Endothelial cell of hepatic sinusoid (primary cell): ENCODE measurements at regions not wholly inside any gene's neighbourhood (a gene's known extent, or its start where the extent isn't known, plus 50 kb on each side); places are given as distances from the start of the nearest gene placed in this dataset.
"Not testable (repeated sequence)": the region's sequence is repeated elsewhere in the genome, so short reads cannot be mapped to it uniquely, and the experiment has no call there.

Experiments
- in situ Hi-C: cut with HindIII; loops from 2 replicates; pipeline ENCODE4 v1.10.0; 2017; ENCODE audit warnings: low sequenced_read_pairs

DNA sequence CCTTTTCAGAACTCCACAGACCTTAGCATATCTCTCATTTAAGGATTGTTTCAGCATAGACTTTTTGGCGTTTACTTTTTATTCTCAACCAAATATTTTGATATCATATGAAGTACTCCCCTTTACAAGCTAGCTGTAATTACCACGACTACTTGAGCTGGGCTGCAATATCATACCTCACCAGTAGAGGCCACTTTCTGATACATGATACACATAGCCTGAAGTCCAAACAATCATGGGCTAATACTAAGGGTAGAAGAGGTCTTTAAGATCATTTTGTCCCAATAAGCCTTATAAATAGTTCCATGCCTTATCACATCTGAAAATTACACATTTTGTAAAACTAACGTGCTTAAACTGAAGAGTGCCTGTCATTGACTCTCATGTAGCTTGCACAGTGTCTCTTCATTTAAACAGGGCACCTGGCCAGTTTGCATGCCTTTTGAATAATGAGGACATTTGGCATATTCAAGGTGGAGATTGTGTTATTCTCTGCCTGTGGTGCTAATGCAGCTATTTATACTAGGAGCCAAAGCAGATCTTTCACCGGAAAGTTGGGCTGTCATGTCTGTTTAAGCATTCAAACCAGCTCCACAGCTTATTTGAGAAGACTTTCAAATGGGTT, 403.7 kb upstream of the ZMIZ1 start:
- in situ Hi-C loops = loop anchor here (5.0 kb wide), 1 partner anchor 527 kb away; no protein-coding TSS in a partner anchor

DNA sequence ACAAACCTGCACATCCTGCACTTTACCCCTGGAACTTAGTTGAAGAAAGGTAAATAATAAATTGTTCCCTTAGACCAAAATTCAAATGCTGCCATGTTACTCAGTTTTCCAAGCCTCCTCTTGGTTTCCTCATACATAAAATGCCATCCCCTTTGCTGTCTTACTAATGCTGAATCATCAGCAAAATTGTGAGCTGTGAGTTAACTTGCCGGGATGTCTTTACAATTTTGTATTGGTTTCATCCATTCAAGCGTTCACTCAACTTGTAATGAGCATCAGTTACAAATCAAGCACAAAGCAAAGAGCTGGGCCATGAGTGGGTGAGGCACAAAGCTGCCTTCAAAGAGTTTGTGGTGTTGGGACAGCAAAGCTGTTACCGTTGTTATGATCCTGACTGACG, 395.8 kb upstream of the ZMIZ1 start:
- in situ Hi-C loops = no loop called here

- in situ Hi-C loops = not testable (repeated sequence)
These were observed 387.6 kb upstream of the ZMIZ1 start for GRCh38 chr10:78681141-78681540.

- in situ Hi-C loops = not testable (repeated sequence)
These were observed 386.8 kb upstream of the ZMIZ1 start for GRCh38 chr10:78681986-78682385.

DNA sequence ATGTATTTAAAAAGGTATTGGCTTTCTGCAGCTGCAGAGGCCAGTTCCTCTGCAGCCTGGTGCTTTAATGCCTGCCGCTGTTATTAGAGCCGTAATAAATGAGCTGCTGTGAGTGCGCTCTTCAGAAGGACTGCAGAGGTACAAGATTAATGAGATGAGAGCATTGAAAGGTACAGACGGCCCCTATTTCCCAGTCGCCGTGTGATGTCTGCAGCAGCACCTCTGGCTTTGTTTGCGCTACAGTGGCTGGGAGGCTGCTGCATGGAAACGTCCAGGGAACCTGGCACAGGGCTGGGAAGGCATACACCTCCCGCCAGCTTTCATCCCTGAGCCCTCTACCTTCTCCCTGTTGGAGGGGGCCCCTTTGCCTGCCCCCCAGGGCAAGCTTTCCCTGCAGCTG, 383.8 kb upstream of the ZMIZ1 start:
- in situ Hi-C loops = no loop called here

DNA sequence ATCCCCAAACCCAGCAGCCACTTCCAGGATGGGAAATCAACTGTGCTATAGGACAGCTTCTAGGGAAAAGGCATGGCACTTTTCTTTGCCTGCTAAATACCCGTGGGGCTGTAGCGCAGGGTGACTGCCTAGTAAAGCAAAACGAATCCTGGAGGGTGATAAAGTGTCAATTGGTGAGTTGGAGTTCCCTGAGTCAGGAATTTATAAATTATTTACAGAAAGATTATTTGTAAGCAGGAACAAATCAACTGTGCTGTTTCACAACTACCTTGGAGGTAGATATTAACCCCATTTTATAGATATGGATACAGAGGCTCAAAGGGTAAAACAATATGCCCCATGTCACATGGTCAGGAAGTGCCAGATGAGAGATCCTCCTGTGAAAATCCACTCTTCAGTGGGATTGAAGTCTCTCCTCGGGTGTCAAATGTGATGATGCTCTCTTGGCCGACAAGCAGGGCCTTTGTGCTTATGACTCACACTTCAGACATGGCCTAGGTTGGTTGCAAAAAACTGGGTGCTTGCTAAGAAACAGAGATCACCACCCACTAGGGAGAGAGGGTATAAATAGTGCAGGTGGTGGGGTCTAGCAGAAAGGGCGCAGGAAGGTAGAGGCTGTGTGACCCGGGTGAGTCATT, 383.2 kb upstream of the ZMIZ1 start:
- in situ Hi-C loops = no loop called here

GRCh38 chr10:78686444-78687060, 382.2 kb upstream of the ZMIZ1 start:
- in situ Hi-C loops = no loop called here

GRCh38 chr10:78687626-78688025, 381.1 kb upstream of the ZMIZ1 start:
- in situ Hi-C loops = no loop called here

DNA sequence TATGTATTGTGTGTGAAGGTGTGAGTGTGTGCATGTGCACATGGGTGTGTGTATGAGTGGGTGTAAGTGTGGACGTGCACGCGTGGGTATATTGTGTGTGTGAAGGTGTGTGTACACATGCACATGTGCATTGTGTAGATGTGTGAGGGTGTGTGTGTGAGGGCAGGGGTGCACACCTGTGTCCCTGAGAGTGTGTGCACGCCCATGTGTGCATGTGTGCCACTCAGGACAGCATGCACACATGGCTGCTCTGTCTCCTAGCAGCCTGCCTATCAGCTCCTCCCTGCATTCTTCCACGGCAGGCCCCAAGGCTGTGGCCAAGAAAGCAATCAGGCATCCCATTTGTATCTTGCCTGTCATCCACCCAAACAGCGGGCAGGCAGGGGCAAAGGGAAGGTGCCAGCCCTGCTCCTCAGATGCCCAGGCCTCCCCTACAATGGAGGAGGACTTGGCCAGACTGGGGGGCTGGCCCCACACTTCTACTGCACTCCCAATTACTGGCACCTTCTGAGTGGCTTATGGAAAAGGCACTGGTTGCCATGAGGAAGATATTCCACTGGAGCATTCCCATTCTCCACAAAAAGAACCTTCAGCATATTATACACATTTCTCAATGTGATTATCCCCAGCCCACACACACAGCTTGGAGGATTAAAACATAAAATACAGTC, 380.4 kb upstream of the ZMIZ1 start:
- in situ Hi-C loops = no loop called here

- in situ Hi-C loops = no loop called here
These were observed 379.7 kb upstream of the ZMIZ1 start for GRCh38 chr10:78688901-78689583.

DNA sequence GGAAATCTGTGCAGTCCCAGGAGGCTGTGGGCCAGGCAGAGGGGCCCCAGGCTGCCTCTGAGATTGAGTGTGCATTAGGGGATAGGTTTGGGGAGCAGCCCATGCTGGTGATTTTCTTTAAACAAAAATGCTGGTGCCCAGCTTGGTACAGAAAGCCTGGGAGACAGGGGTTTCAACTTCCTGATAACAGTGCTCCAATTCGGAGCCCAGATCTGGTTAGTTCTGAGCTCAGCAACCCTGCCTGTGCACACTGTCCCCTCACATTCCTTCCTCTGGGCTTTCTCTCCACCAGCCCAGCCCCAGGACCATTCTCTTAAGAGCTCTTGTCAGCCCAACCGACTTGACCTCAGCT, 379.2 kb upstream of the ZMIZ1 start:
- in situ Hi-C loops = no loop called here

DNA sequence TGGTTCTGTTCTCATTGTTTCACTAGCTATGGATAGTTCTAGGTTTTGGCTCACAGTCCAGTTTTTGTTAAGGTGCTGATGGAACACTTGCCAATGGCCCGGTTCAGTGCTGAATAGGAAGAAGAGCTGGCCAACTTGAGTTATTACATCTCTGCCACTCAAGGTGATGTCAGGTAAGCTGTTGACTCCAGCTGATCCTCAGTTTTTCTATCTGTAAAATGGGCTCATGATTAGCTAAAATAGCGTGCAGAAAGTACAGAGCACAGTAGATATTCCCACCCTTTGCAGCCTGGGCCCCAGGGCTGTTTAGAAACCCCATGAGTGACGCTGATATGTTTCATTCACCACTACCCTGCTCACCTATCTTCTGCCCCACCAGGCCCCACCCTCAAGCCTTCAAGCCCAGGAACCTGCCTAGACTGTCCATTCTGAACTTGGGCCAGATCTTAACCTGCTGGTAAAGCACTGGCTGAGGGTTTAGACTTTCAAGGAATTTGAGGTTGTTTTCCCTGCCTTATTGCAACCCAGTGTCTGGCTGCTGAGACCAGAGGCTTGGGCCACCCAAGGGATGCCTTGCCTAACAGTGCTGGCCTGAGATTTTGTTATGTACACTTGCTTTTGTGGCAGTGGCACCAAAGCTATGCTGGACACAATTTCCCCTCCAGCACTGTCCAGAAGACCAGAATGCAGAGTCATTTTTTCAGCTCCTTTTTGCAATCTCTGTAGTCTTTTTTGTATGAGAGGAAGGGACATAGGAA, 378.2 kb upstream of the ZMIZ1 start:
- in situ Hi-C loops = loop anchor here (5.0 kb wide), 1 partner anchor 33 kb away; no protein-coding TSS in a partner anchor

DNA sequence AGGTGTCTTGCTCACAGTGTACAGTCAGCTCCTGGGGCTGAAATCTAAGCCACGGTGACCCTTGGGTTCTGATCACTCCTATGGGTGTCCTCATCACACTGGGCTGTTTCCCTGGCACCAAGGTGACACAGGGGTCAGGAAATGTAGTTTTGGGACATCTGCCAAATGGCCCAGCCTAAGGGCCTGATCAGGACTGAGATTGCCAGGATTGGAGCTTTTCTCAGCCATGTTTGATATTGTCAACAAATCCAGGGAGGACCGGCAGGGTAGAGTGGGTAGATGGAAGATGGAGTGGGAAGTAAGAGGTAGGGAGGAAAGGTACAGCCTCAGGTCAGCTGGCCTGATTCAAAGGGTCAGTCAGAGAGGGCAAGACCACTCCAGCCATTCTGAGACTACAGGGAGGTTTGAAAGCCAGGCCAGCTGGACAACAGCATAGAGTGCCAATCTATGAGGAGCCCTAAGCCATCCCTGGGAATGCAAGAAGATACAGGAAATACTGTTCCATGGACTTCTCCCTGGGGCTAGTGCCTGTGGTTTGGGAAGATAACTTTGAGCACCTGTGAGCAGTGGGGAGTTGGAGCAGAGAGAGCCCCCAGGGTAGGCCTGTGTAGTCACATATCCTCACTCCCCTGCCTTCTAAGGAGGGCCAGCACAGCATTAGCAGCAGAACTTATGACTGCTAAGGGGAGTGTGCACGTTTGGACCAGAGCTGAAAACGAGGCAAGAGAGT, 377.3 kb upstream of the ZMIZ1 start:
- in situ Hi-C loops = loop anchor here (5.0 kb wide), 1 partner anchor 34 kb away; no protein-coding TSS in a partner anchor

DNA sequence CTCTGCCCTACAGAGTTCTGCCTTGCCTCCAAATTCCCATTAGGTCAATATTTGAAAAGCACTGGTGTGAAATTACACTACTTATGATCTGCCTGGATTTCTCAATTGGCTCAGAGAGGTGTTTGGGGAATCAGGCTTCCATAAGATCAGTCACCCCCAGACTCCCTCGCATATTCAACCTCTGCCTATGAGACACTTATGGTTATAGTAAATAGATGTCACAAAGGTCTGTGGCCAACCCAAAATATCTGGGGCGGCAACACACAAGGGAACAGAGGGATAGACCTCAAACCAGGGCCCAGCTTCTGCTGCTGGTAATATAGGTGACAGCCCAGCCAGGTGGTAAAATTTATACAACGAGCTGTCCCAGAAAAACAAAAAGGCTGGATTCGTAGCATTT, 376.7 kb upstream of the ZMIZ1 start:
- in situ Hi-C loops = loop anchor here (5.0 kb wide), 1 partner anchor 35 kb away; no protein-coding TSS in a partner anchor

- in situ Hi-C loops = no loop called here
These were observed 372.9 kb upstream of the ZMIZ1 start for GRCh38 chr10:78695846-78696245.

DNA sequence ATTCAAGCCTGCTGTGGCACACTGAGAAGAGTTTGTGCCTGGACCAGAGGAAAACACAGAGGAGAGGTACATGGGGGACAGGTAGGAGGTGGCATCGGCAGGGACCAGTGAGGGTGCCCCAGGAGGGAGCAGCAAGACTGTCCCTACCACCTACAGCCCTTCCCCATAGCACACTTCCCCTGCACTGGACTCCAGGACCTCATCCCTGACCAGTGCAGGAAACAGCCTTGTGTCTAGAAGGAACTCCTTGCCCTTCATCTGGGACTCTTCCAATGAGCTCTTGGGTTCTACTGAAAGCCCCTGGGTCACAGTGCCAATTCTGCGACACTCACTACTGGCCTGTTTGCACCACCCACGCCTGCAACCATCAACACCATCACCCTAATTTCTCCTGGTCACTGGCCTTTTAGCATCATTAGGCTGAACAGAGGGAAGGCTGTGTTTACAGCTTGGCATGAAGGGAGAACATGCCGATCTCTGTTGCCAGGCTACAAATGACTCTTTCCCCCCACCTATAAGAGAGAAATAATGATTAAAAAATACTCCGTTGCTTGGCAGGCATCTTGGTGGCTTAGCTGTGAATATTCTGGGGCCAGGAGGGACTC, 371.9 kb upstream of the ZMIZ1 start:
- in situ Hi-C loops = no loop called here

- in situ Hi-C loops = no loop called here
These were observed 368.8 kb upstream of the ZMIZ1 start for GRCh38 chr10:78699971-78700370.

DNA sequence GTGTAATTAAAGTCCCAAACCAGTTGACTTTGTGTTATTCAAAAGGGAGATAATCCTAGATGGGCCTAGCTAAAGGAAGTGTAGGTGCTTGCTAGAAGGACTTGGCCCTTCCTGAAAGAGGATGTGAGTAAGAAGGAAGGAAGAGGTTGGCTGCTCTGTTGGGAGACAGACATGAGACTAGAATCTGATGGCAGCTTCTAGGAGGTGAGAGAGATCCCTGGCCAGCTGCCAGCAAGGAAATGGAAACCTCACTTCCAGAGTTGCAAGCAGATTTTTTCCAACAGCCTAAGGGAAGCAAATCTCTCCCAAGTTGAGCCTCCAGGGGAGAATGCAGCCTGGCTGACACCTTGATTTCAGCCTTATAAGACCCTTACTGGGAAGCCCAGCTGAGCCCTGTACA, 368.4 kb upstream of the ZMIZ1 start:
- in situ Hi-C loops = no loop called here

- in situ Hi-C loops = no loop called here
These were observed 367.8 kb upstream of the ZMIZ1 start for GRCh38 chr10:78700816-78701520.
